MM.1S (cell line): ENCODE measurements at regions not wholly inside any gene's neighbourhood (a gene's known extent, or its start where the extent isn't known, plus 50 kb on each side); places are given as distances from the start of the nearest gene placed in this dataset.
A peak's percentile ranks its signal among the peaks of the same experiment; 100 is the strongest.

Source experiments
- DNase-seq: peaks from one replicate; pipeline ENCODE4 v3.0.0-alpha.2; 2015
- H2AFZ ChIP-seq: fragments of 300-600 bp; sonication (generic); 2 replicates; pipeline ENCODE4 v1.6.0; 2016; ENCODE audit warnings: antibody characterized with exemption, low read length
- H3F3A ChIP-seq: fragments of 300-600 bp; sonication (generic); 2 replicates; pipeline ENCODE4 v1.6.1; 2016; ENCODE audit warnings: mild to moderate bottlenecking, antibody characterized with exemption, low read length, moderate library complexity, mixed read lengths; ENCODE audit not compliant: insufficient read depth
- H3K27ac ChIP-seq: fragments of 300-600 bp; sonication (generic); 2 replicates; pipeline ENCODE4 v1.5.1; 2016; ENCODE audit warnings: mild to moderate bottlenecking, low read length
- H3K27me3 ChIP-seq: fragments of 300-600 bp; sonication (generic); replicated peaks from 2 replicates; pipeline ENCODE4 v1.6.0; 2016; ENCODE audit warnings: low read length; ENCODE audit not compliant: insufficient read depth
- H3K36me3 ChIP-seq: fragments of 300-600 bp; sonication (generic); replicated peaks from 2 replicates; pipeline ENCODE4 v1.6.1; 2016; ENCODE audit warnings: mild to moderate bottlenecking, low read length, mixed read lengths; ENCODE audit not compliant: insufficient read depth
- H3K4me1 ChIP-seq: fragments of 300-600 bp; sonication (generic); 2 replicates; pipeline ENCODE4 v1.6.1; 2016; ENCODE audit warnings: low read length, mixed read lengths
- H3K4me2 ChIP-seq: fragments of 300-600 bp; sonication (generic); 2 replicates; pipeline ENCODE4 v1.6.0; 2016; ENCODE audit warnings: low read depth, low read length
- H3K4me3 ChIP-seq: fragments of 300-600 bp; sonication (generic); 2 replicates; pipeline ENCODE4 v1.5.1; 2016; ENCODE audit warnings: low read length, mixed read lengths
- H3K79me2 ChIP-seq: fragments of 300-600 bp; sonication (generic); 2 replicates; pipeline ENCODE4 v1.6.1; 2016; ENCODE audit warnings: mixed run types, low read length, mixed read lengths
- H3K9ac ChIP-seq: fragments of 300-600 bp; sonication (generic); 2 replicates; pipeline ENCODE4 v1.6.1; 2016; ENCODE audit warnings: low read length, mixed read lengths
- H3K9me2 ChIP-seq: fragments of 300-600 bp; sonication (generic); replicated peaks from 2 replicates; pipeline ENCODE4 v1.6.1; 2016; ENCODE audit warnings: mild to moderate bottlenecking, low read length, mixed read lengths; ENCODE audit not compliant: insufficient read depth
- H3K9me3 ChIP-seq: fragments of 300-600 bp; sonication (generic); replicated peaks from 2 replicates; pipeline ENCODE4 v1.6.1; 2016; ENCODE audit warnings: mild to moderate bottlenecking, low read length, mixed read lengths; ENCODE audit not compliant: insufficient read depth
- H4K20me1 ChIP-seq: fragments of 300-600 bp; sonication (generic); 2 replicates; pipeline ENCODE4 v1.6.1; 2016; ENCODE audit warnings: mild to moderate bottlenecking, low read length, moderate library complexity, mixed read lengths; ENCODE audit not compliant: insufficient read depth
- EZH2 ChIP-seq: fragments of 300-600 bp; sonication (generic); optimal IDR thresholded peaks from 2 replicates; pipeline ENCODE3; 2017; ENCODE audit warnings: low read depth, mild to moderate bottlenecking, antibody characterized with exemption, low read length, mixed read lengths
- EZH2phosphoT487 ChIP-seq: fragments of 300-600 bp; sonication (generic); IDR thresholded peaks from 2 replicates; pipeline ENCODE4 v1.6.1; 2018; ENCODE audit warnings: antibody characterized with exemption, low read length
- TF ChIP-seq, protein P1 (sequence below): fragments of 300-600 bp; sonication (generic); IDR thresholded peaks from 2 replicates; pipeline ENCODE4 v1.5.1; 2016; ENCODE audit warnings: antibody characterized with exemption, low read length, mixed read lengths

DNA sequence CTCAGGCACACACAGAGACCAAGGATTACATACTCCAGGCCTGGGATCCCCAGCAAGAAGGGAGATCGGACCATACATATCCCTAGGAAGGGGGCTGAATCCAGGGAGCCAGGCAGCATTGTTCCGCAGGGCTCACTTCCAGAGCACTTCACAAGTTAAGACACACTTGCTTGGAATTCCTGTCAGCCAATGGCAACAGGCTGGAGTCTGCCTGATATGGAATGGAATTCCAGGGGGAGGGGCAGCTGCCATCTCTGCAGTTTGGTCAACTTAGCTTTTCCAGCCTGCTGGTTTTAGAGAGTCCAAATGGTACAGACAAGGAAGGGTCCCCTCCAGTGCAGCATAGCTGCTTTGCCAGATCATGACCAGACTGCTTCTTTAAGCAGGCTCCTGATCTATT, 290.0 kb upstream of the GLI3 start:
- Histone ChIP-seq H3F3A (no peaks in the 10 kb centered on the region), H3K4me1 (peaks cover 5% of the 10 kb centered on the region; the same call in 1 of the 2 replicates), H3K4me2 (no peak overlapping the region), H3K9ac (no peak overlapping the region), H3K4me3 (no peak overlapping the region), H3K9me3 (no peaks in the 10 kb centered on the region), H4K20me1 (no peaks in the 10 kb centered on the region), H3K27ac (no peak overlapping the region), H3K9me2 (no peaks in the 10 kb centered on the region), H3K27me3 (no peaks in the 10 kb centered on the region), H3K79me2 (no peaks in the 10 kb centered on the region), H3K36me3 (no peaks in the 10 kb centered on the region), H2AFZ (no peak overlapping the region)
- TF ChIP-seq EZH2phosphoT487 (no peak), EZH2 (no peak)
- TF ChIP-seq, protein P1, sequence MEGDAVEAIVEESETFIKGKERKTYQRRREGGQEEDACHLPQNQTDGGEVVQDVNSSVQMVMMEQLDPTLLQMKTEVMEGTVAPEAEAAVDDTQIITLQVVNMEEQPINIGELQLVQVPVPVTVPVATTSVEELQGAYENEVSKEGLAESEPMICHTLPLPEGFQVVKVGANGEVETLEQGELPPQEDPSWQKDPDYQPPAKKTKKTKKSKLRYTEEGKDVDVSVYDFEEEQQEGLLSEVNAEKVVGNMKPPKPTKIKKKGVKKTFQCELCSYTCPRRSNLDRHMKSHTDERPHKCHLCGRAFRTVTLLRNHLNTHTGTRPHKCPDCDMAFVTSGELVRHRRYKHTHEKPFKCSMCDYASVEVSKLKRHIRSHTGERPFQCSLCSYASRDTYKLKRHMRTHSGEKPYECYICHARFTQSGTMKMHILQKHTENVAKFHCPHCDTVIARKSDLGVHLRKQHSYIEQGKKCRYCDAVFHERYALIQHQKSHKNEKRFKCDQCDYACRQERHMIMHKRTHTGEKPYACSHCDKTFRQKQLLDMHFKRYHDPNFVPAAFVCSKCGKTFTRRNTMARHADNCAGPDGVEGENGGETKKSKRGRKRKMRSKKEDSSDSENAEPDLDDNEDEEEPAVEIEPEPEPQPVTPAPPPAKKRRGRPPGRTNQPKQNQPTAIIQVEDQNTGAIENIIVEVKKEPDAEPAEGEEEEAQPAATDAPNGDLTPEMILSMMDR, result no peak
- DNase-seq, result no peak

DNA sequence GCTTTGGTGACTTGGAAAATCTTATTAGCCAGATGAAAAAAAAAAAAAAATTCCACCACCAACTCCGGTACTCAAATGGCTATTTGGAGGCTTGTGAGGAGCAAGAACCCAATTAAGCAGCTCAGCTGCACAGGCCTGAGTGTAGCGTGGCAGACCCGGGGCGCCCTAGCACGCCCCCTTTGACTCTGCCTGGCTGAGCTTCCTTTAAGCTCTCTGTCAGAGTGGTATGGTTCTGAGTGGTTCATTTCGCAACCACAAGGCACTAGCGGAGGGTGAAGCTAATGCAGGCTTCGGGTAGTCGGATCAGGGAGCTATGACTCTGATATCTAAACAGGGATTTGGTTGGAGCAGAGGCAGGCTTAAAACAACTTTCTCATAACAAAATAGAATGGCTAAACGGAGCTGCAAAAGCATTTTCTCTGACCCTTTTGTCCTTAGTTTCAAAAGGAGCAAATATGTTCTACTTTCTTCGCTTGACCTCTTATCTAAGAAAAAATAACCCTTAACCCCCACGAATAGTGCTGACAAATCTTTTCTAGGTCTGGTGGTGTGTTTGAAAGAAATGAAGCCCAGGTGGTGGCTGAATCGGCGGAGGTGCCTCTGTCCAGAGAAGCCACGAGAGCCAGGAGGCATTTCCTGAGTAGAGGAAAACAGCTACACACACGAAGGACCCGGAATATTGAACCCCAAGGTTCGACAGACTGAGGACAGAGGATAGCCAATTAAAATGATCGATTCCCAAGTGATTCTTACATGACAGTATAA, 285.4 kb upstream of the GLI3 start:
- H3K27ac ChIP-seq, result no peak overlapping the region
- no peaks in the 10 kb centered on the region for H3K9me3 ChIP-seq
- H3K4me3 ChIP-seq, result no peak overlapping the region
- no peaks in the 10 kb centered on the region for H3F3A ChIP-seq
- H3K9me2 ChIP-seq, result no peaks in the 10 kb centered on the region
- no peaks in the 10 kb centered on the region for H4K20me1 ChIP-seq
- TF ChIP-seq, protein P1, result no peak
- no peak for TF ChIP-seq EZH2phosphoT487
- H2AFZ ChIP-seq, result no peak overlapping the region
- H3K9ac ChIP-seq, result no peak overlapping the region
- H3K79me2 ChIP-seq, result no peaks in the 10 kb centered on the region
- no peaks in the 10 kb centered on the region for H3K27me3 ChIP-seq
- H3K4me2 ChIP-seq, result peak overlapping the region; percentile 6; the same call in 1 of the 2 replicates
- DNase-seq, result peak; percentile 46
- H3K4me1 ChIP-seq, result peaks cover 6% of the 10 kb centered on the region; the same call in 1 of the 2 replicates
- H3K36me3 ChIP-seq, result no peaks in the 10 kb centered on the region

DNA sequence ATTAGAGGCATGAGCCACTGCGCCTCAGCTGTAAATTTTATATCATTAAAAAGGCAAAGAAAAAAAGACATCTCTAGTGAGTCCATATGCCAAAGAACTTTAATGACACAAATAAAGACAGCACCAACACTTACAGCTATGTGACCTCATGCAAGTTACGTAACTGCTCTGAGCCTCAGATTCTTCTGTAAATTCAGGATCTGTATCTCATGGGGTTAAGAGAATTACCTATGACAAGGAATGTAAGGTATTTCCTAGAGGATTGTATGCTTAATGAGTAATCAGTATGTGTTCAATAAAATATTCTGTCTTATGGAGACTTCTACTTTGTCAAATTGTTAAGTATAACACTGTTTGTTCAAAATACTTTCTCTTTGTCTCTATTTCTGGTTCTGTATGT, 274.0 kb upstream of the GLI3 start:
- H3K4me3 ChIP-seq, result no peak overlapping the region
- TF ChIP-seq EZH2phosphoT487, result no peak
- H3K79me2 ChIP-seq, result no peaks in the 10 kb centered on the region
- no peaks in the 10 kb centered on the region for H3K9me2 ChIP-seq
- H3K27ac ChIP-seq, result no peak overlapping the region
- no peak for DNase-seq
- H3K9ac ChIP-seq, result no peak overlapping the region
- no peaks in the 10 kb centered on the region for H3K27me3 ChIP-seq
- no peaks in the 10 kb centered on the region for H3K4me1 ChIP-seq
- H3K9me3 ChIP-seq, result no peaks in the 10 kb centered on the region
- no peaks in the 10 kb centered on the region for H3K36me3 ChIP-seq
- H3F3A ChIP-seq, result no peaks in the 10 kb centered on the region
- H2AFZ ChIP-seq, result no peak overlapping the region
- no peaks in the 10 kb centered on the region for H4K20me1 ChIP-seq
- no peak overlapping the region for H3K4me2 ChIP-seq

DNA sequence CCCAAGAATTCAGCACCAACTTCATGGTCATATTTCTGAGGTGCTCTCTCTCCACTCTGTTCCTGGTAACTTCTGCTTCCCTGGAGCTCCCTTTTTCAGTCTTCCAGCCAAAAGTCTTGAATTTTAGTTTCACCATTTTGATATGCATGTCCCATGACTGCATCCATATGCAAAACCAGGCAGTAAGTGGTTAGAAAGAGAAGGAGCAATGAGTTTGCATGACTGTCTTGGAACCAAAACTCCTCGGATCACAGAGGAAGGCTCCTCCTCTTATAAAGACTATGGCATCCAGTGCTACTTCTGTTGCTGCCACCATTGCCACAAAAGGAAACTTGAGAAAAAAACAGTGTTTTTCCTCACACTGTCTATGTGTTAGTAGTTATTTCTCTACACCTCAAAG, 269.1 kb upstream of the GLI3 start:
- no peaks in the 10 kb centered on the region for H3K79me2 ChIP-seq
- H3K9me3 ChIP-seq, result no peaks in the 10 kb centered on the region; the same call in 1 of the 2 replicates
- no peak for TF ChIP-seq EZH2phosphoT487
- TF ChIP-seq, protein P1, result no peak
- TF ChIP-seq EZH2, result no peak
- H3K4me3 ChIP-seq, result no peak overlapping the region
- H2AFZ ChIP-seq, result no peak overlapping the region
- H3K9ac ChIP-seq, result no peak overlapping the region
- no peak for DNase-seq
- H3K36me3 ChIP-seq, result no peaks in the 10 kb centered on the region
- no peaks in the 10 kb centered on the region for H4K20me1 ChIP-seq
- no peaks in the 10 kb centered on the region for H3K27me3 ChIP-seq
- no peaks in the 10 kb centered on the region for H3K9me2 ChIP-seq
- H3K27ac ChIP-seq, result no peak overlapping the region
- H3K4me1 ChIP-seq, result no peaks in the 10 kb centered on the region
- H3F3A ChIP-seq, result no peaks in the 10 kb centered on the region
- no peak overlapping the region for H3K4me2 ChIP-seq
